ENCODE measurements at regions not wholly inside any gene's neighbourhood (a gene's known extent, or its start where the extent isn't known, plus 50 kb on each side); places are given as distances from the start of the nearest gene placed in this dataset.

- Histone ChIP-seq H3K9me3 (ENCODE audit: low read depth, low read length) (no peaks in the 10 kb centered on the region), H2AFZ (ENCODE audit: low read length) (no peak overlapping the region), H3K27ac (ENCODE audit: low read depth, low read length) (no peak overlapping the region), H3K4me1 (ENCODE audit: insufficient read depth, low read length) (no peaks in the 10 kb centered on the region), H3K36me3 (ENCODE audit: insufficient read depth, low read length) (no peaks in the 10 kb centered on the region), H3K79me2 (ENCODE audit: insufficient read depth, low read length) (no peaks in the 10 kb centered on the region), H3K27me3 (ENCODE audit: insufficient read depth, low read length) (no peaks in the 10 kb centered on the region), H3K4me3 (ENCODE audit: insufficient read depth, low read length) (no peak overlapping the region), H4K20me1 (ENCODE audit: insufficient read depth, low read length) (no peaks in the 10 kb centered on the region), H3K4me2 (ENCODE audit: insufficient read depth, low read length) (no peak overlapping the region)
- TF ChIP-seq, protein P1, sequence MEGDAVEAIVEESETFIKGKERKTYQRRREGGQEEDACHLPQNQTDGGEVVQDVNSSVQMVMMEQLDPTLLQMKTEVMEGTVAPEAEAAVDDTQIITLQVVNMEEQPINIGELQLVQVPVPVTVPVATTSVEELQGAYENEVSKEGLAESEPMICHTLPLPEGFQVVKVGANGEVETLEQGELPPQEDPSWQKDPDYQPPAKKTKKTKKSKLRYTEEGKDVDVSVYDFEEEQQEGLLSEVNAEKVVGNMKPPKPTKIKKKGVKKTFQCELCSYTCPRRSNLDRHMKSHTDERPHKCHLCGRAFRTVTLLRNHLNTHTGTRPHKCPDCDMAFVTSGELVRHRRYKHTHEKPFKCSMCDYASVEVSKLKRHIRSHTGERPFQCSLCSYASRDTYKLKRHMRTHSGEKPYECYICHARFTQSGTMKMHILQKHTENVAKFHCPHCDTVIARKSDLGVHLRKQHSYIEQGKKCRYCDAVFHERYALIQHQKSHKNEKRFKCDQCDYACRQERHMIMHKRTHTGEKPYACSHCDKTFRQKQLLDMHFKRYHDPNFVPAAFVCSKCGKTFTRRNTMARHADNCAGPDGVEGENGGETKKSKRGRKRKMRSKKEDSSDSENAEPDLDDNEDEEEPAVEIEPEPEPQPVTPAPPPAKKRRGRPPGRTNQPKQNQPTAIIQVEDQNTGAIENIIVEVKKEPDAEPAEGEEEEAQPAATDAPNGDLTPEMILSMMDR (IDR thresholded peaks at IDR 0.05; ENCODE audit: extremely low read depth, low read depth, low read length): no peak
- DNase-seq (ENCODE audit: insufficient read length, low spot score, missing footprints): no peak
Measured at GRCh38 chr2:108106731-108107130, 120.4 kb downstream of the SLC5A7 start.

GRCh38 chr2:108111936-108112335, 125.6 kb downstream of the SLC5A7 start:
- Histone ChIP-seq H3K79me2 (ENCODE audit: insufficient read depth, low read length) (no peaks in the 10 kb centered on the region), H2AFZ (ENCODE audit: low read length) (no peak overlapping the region), H4K20me1 (ENCODE audit: insufficient read depth, low read length) (no peaks in the 10 kb centered on the region), H3K4me3 (ENCODE audit: insufficient read depth, low read length) (no peak overlapping the region), H3K4me1 (ENCODE audit: insufficient read depth, low read length) (no peaks in the 10 kb centered on the region), H3K9me3 (ENCODE audit: low read depth, low read length) (no peaks in the 10 kb centered on the region), H3K27ac (ENCODE audit: low read depth, low read length) (no peak overlapping the region), H3K36me3 (ENCODE audit: insufficient read depth, low read length) (no peaks in the 10 kb centered on the region), H3K4me2 (ENCODE audit: insufficient read depth, low read length) (no peak overlapping the region), H3K27me3 (ENCODE audit: insufficient read depth, low read length) (no peaks in the 10 kb centered on the region)
- DNase-seq (ENCODE audit: insufficient read length, low spot score, missing footprints): no peak
- TF ChIP-seq, protein P1 (IDR thresholded peaks at IDR 0.05; ENCODE audit: extremely low read depth, low read depth, low read length): no peak

DNA sequence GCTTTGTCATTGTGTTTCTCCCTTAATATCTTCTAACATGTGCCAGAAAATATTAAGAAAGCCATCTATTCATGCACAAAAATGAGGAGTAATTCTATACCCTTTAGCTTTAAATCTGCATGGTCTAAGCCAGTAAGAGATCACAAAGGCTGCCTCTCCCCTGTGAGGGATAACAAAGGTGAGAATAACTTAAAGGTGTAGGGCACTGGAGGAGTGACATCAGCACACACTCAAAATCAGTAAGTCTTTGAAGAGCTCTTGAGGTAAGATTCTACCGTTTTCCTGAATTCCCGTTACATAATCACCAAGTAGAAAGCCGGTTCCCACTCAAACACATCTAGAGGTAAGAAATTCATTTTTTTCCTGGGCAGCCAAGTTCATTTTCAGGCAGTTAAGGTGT, 123.9 kb upstream of the SULT1C3 start:
- DNase-seq (ENCODE audit: insufficient read length, low spot score, missing footprints): no peak
- H3K27ac ChIP-seq (ENCODE audit: low read depth, low read length): no peak overlapping the region
- H3K4me3 ChIP-seq (ENCODE audit: insufficient read depth, low read length): no peak overlapping the region
- no peaks in the 10 kb centered on the region for H3K9me3 ChIP-seq (ENCODE audit: low read depth, low read length)
- H4K20me1 ChIP-seq (ENCODE audit: insufficient read depth, low read length): no peaks in the 10 kb centered on the region
- no peak overlapping the region for H3K4me2 ChIP-seq (ENCODE audit: insufficient read depth, low read length)
- H3K36me3 ChIP-seq (ENCODE audit: insufficient read depth, low read length): no peaks in the 10 kb centered on the region
- H3K4me1 ChIP-seq (ENCODE audit: insufficient read depth, low read length): no peaks in the 10 kb centered on the region
- no peaks in the 10 kb centered on the region for H3K79me2 ChIP-seq (ENCODE audit: insufficient read depth, low read length)
- no peak overlapping the region for H2AFZ ChIP-seq (ENCODE audit: low read length)
- TF ChIP-seq, protein P1 (IDR thresholded peaks at IDR 0.05; ENCODE audit: extremely low read depth, low read depth, low read length): no peak
- no peaks in the 10 kb centered on the region for H3K27me3 ChIP-seq (ENCODE audit: insufficient read depth, low read length)

DNA sequence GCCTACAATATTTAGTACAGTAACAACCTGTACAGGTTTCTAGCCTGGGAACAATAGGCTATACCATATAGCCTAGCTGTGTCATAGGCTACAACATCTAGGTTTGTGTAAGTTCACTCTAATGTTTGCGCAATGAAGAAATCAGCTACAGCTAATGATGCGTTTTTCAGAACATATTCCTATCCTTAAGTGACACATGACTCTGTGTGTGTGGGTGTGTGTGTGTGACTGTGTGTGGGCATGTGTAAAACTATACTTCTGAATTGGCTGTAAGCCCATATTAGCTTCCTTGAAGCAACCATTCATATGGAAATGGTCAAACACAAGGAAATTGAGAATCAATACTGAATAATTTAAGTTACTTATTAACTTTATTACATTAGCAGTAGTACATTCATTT, 120.8 kb upstream of the SULT1C3 start:
- TF ChIP-seq, protein P1 (IDR thresholded peaks at IDR 0.05; ENCODE audit: extremely low read depth, low read depth, low read length): no peak
- no peaks in the 10 kb centered on the region for H3K27me3 ChIP-seq (ENCODE audit: insufficient read depth, low read length)
- H3K27ac ChIP-seq (ENCODE audit: low read depth, low read length): no peak overlapping the region
- H4K20me1 ChIP-seq (ENCODE audit: insufficient read depth, low read length): no peaks in the 10 kb centered on the region
- H3K79me2 ChIP-seq (ENCODE audit: insufficient read depth, low read length): no peaks in the 10 kb centered on the region
- H2AFZ ChIP-seq (ENCODE audit: low read length): no peak overlapping the region
- no peaks in the 10 kb centered on the region for H3K9me3 ChIP-seq (ENCODE audit: low read depth, low read length)
- no peak overlapping the region for H3K4me2 ChIP-seq (ENCODE audit: insufficient read depth, low read length)
- no peaks in the 10 kb centered on the region for H3K36me3 ChIP-seq (ENCODE audit: insufficient read depth, low read length)
- DNase-seq (ENCODE audit: insufficient read length, low spot score, missing footprints): no peak
- no peaks in the 10 kb centered on the region for H3K4me1 ChIP-seq (ENCODE audit: insufficient read depth, low read length)
- H3K4me3 ChIP-seq (ENCODE audit: insufficient read depth, low read length): no peak overlapping the region

All from osteoblast (primary cell).